ENCODE measurements at regions not wholly inside any gene's neighbourhood (a gene's known extent, or its start where the extent isn't known, plus 50 kb on each side); places are given as distances from the start of the nearest gene placed in this dataset.
"Not testable (repeated sequence)": the region's sequence is repeated elsewhere in the genome, so short reads cannot be mapped to it uniquely, and the experiment has no call there.

DNA sequence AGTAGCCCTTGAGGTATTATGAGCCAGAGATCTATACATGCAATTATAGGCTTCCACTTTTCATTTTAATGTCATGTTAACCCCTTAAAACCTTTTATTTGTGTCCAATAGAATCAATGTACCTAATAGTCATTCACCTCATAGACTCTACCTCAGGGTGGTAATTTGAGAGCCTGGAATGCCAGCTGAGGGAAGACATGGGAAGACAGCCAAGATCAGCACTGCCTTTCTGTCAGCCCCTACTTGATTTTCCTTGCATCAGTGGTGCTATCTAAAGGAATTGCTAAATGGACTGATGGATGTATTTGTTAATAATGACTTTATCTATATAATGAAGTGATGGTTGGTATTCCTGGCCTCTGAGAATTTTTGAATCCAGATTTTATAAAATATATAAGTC lies 113.3 kb upstream of the GBE1 start:
- no peak for DNase-seq (ENCODE audit: low read depth)
- H3K4me3 ChIP-seq (ENCODE audit: low read depth, low read length): no peak overlapping the region
- TF ChIP-seq, protein P1, sequence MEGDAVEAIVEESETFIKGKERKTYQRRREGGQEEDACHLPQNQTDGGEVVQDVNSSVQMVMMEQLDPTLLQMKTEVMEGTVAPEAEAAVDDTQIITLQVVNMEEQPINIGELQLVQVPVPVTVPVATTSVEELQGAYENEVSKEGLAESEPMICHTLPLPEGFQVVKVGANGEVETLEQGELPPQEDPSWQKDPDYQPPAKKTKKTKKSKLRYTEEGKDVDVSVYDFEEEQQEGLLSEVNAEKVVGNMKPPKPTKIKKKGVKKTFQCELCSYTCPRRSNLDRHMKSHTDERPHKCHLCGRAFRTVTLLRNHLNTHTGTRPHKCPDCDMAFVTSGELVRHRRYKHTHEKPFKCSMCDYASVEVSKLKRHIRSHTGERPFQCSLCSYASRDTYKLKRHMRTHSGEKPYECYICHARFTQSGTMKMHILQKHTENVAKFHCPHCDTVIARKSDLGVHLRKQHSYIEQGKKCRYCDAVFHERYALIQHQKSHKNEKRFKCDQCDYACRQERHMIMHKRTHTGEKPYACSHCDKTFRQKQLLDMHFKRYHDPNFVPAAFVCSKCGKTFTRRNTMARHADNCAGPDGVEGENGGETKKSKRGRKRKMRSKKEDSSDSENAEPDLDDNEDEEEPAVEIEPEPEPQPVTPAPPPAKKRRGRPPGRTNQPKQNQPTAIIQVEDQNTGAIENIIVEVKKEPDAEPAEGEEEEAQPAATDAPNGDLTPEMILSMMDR (IDR thresholded peaks at IDR 0.05; ENCODE audit: low read depth, low read length, missing control alignments): no peak

DNA sequence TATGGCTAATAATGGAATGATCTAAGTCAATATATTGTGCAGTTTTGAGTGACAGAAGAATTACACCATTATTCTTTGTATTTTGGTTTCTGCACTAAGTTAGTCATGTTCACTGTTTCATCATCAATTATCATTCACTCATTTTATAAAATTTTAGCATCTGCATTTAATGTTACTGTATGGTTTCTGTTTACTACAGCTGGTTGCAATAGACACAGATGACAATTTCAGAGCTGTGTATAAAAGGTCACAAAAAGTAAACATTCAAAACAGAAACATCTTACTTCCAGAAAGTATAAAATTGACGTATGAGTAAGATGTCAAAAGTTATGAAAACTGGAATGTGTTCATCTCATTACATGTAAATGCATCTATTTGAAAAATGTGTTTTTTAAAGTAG lies 111.1 kb upstream of the GBE1 start:
- DNase-seq (ENCODE audit: low read depth): no peak
- H3K4me3 ChIP-seq (ENCODE audit: low read depth, low read length): no peak overlapping the region
- TF ChIP-seq, protein P1 (IDR thresholded peaks at IDR 0.05; ENCODE audit: low read depth, low read length, missing control alignments): no peak

DNA sequence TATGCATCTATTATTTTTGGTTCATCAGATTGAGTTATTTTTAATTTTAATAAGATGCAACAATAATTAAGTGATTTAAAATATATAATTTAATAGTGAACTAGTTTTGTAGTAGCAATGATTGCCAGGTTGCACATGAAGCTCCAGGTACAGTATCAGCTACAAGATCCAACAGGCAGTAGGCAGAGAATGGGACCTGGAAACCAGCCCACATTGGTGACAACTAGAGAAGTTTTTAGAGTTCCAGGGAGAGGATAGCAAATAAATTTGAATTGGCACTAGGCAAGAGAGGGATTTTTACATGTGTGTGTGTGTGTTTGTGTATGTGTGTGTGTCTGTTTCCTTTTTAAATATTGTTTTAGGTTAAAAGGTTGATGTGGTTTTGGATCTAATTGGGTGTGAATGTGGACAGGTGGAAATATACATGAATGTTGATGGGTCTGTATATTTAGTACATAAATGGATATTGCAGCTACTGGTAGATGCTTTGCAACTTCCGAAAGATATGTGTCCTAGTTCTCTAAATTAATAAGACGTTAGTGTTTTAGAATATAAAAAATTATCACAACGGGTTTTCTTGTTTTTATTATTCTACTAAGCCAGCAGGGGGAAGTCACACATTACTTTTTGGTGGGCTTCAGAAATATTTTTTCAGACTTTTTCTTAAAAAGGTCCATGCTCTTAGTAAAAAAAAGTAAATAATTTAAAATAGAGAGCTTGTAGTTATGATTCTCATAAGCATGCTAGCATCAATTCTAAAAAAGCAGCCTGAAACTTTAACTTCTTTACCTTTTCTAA lies 110.1 kb upstream of the GBE1 start:
- H3K4me3 ChIP-seq (ENCODE audit: low read depth, low read length): no peak overlapping the region
- TF ChIP-seq, protein P1 (IDR thresholded peaks at IDR 0.05; ENCODE audit: low read depth, low read length, missing control alignments): no peak
- no peak for DNase-seq (ENCODE audit: low read depth)

DNA sequence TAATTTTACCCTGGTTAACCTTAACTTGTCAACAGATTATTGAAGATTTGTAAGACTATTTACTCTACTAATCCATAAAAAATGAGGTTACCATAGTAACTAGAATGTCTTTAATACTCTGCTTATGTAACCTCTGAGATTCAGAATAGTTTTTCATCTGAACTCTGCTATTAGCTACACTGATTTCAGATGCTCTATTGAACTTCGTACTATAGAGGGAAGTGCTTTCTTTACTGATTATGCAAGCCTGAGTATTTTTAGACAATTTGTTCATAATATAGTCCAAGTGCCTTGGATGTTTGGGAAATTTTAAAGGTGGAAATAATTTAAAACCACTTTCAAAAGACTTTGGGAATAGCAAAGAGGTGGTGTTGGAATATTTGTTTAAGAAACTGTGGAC lies 107.9 kb upstream of the GBE1 start:
- DNase-seq (ENCODE audit: low read depth): no peak
- H3K4me3 ChIP-seq (ENCODE audit: low read depth, low read length): no peak overlapping the region
- TF ChIP-seq, protein P1 (IDR thresholded peaks at IDR 0.05; ENCODE audit: low read depth, low read length, missing control alignments): no peak

DNA sequence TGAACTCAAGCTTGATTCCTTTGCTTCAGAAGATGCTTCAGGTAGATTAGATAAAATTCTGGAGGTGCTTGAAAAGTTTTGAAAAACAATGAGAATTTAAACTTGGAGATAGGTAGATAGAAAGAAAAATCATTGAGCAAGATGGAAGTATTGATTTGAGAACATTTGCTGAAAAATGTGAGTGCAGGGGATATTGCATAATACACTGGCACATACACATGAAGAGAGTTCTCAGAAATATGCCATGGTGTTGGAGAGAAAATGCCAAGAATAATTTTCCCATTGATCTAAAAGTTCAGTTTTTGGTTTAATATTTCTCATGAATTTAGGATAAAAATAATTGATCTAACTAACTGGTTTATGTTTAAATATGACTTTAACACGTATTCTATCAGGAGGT lies 107.2 kb upstream of the GBE1 start:
- DNase-seq (ENCODE audit: low read depth): no peak
- TF ChIP-seq, protein P1 (IDR thresholded peaks at IDR 0.05; ENCODE audit: low read depth, low read length, missing control alignments): no peak
- no peak overlapping the region for H3K4me3 ChIP-seq (ENCODE audit: low read depth, low read length)

DNA sequence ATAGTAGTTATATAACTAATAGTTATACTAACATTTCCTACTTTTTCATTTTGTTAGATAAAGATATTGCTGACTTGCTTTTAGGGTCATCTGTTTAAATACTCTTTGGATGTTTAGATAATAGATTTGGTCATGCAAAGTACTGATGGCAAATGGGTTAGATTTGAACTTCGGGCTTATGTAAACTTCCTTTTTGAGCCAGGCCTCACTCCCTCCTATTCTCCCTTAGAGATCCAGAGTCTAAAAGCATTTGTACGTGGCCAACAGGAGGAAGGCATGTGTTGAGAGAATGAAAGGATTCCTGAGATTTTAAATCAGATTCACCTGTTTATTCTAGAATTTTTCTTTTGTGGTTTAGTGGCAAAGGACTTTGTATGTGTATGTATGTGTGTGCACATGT lies 106.4 kb upstream of the GBE1 start:
- TF ChIP-seq, protein P1 (IDR thresholded peaks at IDR 0.05; ENCODE audit: low read depth, low read length, missing control alignments): no peak
- H3K4me3 ChIP-seq (ENCODE audit: low read depth, low read length): no peak overlapping the region
- no peak for DNase-seq (ENCODE audit: low read depth)

DNA sequence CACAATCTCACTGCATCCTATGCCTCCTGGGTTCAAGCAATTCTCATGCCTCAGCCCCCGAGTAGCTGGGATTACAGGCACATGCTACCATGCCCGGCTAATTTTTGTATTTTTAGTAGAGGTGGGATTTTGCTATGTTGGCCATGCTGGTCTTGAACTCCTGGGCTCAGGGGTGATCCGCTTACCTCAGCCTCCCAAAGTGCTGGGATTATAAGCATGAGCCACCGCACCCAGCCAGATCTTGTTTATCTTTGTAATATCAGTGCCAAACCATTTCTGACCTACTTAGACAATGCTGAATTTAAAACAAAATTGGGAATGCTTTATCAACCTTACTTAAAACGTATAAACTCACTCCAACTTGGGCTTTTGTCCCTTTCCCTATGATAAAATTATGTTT lies 103.7 kb upstream of the GBE1 start:
- DNase-seq (ENCODE audit: low read depth); H3K4me3 ChIP-seq (ENCODE audit: low read depth, low read length): not testable (repeated sequence)

All from GM12864 (cell line).